Small intestine (tissue), 7 donors: ENCODE measurements at regions not wholly inside any gene's neighbourhood (a gene's known extent, or its start where the extent isn't known, plus 50 kb on each side); places are given as distances from the start of the nearest gene placed in this dataset.
A peak's percentile ranks its signal among the peaks of the same experiment; 100 is the strongest.

Experiments
- DNase-seq, 2 donors: peaks; one replicate each; pipeline versions ENCODE4 v3.0.0 to v3.0.0-alpha.2; 2013
- FAIRE-seq: peaks from 2 replicates; lab custom pipeline; 2012; peaks lifted over from hg19 to GRCh38; lab: Jason Lieb, UNC
- H3K27ac ChIP-seq, 3 donors: one replicate each; pipeline ENCODE4 v1.5.1; 2013; ENCODE audit warnings: low read length in 2 of 3, mild to moderate bottlenecking in 2 of 3, control low read depth in 1 of 3, inconsistent platforms in 1 of 3, low read depth in 1 of 3, moderate library complexity in 1 of 3
- H3K27me3 ChIP-seq, 3 donors: one replicate each; pipeline ENCODE4 v1.6.1; 2013; ENCODE audit warnings: low read length in 3 of 3, inconsistent platforms in 1 of 3; ENCODE audit not compliant: control insufficient read depth in 3 of 3, insufficient read depth in 3 of 3
- H3K36me3 ChIP-seq, 3 donors: one replicate each; pipeline ENCODE4 v1.6.1; 2013; ENCODE audit warnings: low read length in 3 of 3, inconsistent platforms in 1 of 3, low read depth in 1 of 3, mild to moderate bottlenecking in 1 of 3, moderate library complexity in 1 of 3; ENCODE audit not compliant: control insufficient read depth in 3 of 3, insufficient read depth in 2 of 3
- H3K4me1 ChIP-seq, 3 donors: one replicate each; pipeline ENCODE4 v1.6.1; 2013; ENCODE audit warnings: low read length in 2 of 3, inconsistent platforms in 1 of 3, low read depth in 1 of 3, mild to moderate bottlenecking in 1 of 3, moderate library complexity in 1 of 3; ENCODE audit not compliant: control insufficient read depth in 3 of 3, insufficient read depth in 2 of 3
- H3K4me3 ChIP-seq, 3 donors: one replicate each; pipeline ENCODE4 v1.5.1; 2013; ENCODE audit warnings: low read length in 3 of 3, control low read depth in 1 of 3, inconsistent platforms in 1 of 3, low read depth in 1 of 3, mild to moderate bottlenecking in 1 of 3, moderate library complexity in 1 of 3
- H3K9me3 ChIP-seq, 2 donors: one replicate each; pipeline ENCODE4 v1.6.1; 2013; ENCODE audit warnings: low read depth in 1 of 2, low read length in 1 of 2; ENCODE audit not compliant: control insufficient read depth in 2 of 2, insufficient read depth in 1 of 2
- WGBS, 3 donors: extraction: QIAGEN DNeasy Blood & Tissue Kit; methylation state at CpG; one replicate each; pipeline ENCODE4 v1.1.7; 2013; 5-methylcytosine and 5-hydroxymethylcytosine counted together
- donor health status: healthy with polysubstance abuse.
- donor health status: control.
- donor health status: control.
- donor health status: Bipolar disorder and iron deficiency.
- donor health status: healthy.

- Histone ChIP-seq H3K4me3 (no peak overlapping the region), H3K36me3 (no peaks in the 10 kb centered on the region), H3K9me3 (peaks cover 0 to 3% of the 10 kb centered on the region in 2 donors), H3K27me3 (no peaks in the 10 kb centered on the region), H3K4me1 (peaks cover 0 to 23% (median 0%) of the 10 kb centered on the region in 3 donors), H3K27ac (peak overlapping the region in 1 of 3 donors; percentile 93)
- DNase-seq (peak in 1 of 2 donors; percentile 40), FAIRE-seq (peak; percentile 51)
- 26 to 63% (median 31%) methylated on average over 1 of the region's 1 CpG for WGBS, 3 donors
These were observed 249.9 kb downstream of the ALX1 start for GRCh38 chr12:85529896-85530295.

- Histone ChIP-seq H3K4me3 (no peak overlapping the region), H3K4me1 (peaks cover 0 to 23% (median 0%) of the 10 kb centered on the region in 3 donors), H3K27ac (peak overlapping the region in 2 of 3 donors; percentile 55 to 93), H3K36me3 (no peaks in the 10 kb centered on the region), H3K9me3 (peaks cover 0 to 3% of the 10 kb centered on the region in 2 donors), H3K27me3 (no peaks in the 10 kb centered on the region)
- FAIRE-seq: no peak
- 18 to 65% (median 39%) methylated on average over 4 of the region's 4 CpGs for WGBS, 3 donors
- peak; percentile 51 to 78 for DNase-seq
These were observed 250.4 kb downstream of the ALX1 start for GRCh38 chr12:85530456-85530855.

- WGBS, 3 donors: 9 to 28% (median 21%) methylated on average over 1 of the region's 1 CpG
These were observed 251.3 kb downstream of the ALX1 start for GRCh38 chr12:85531341-85531740.

GRCh38 chr12:85549640-85550039 lies 269.6 kb downstream of the ALX1 start:
- no peaks in the 10 kb centered on the region for H3K9me3 ChIP-seq
- WGBS, 3 donors: 19 to 64% (median 30%) methylated on average over 2 of the region's 2 CpGs
- no peaks in the 10 kb centered on the region for H3K27me3 ChIP-seq
- FAIRE-seq (no peak), DNase-seq (peak; percentile 60 to 81)
- no peak overlapping the region for H3K4me3 ChIP-seq
- peaks cover 0 to 29% (median 0%) of the 10 kb centered on the region in 3 donors for H3K4me1 ChIP-seq
- no peaks in the 10 kb centered on the region for H3K36me3 ChIP-seq
- peak overlapping the region in 1 of 3 donors; percentile 66 for H3K27ac ChIP-seq

More at GRCh38 chr12:85531341-85531740, 251.3 kb downstream of the ALX1 start:
- DNase-seq: peak; percentile 68 to 71
- no peaks in the 10 kb centered on the region for H3K27me3 ChIP-seq
- peaks cover 0 to 3% of the 10 kb centered on the region in 2 donors for H3K9me3 ChIP-seq
- no peak for FAIRE-seq
- peaks cover 0 to 23% (median 0%) of the 10 kb centered on the region in 3 donors for H3K4me1 ChIP-seq
- H3K4me3 ChIP-seq: no peak overlapping the region
- peak overlapping the region in 1 of 3 donors; percentile 93 for H3K27ac ChIP-seq
- no peaks in the 10 kb centered on the region for H3K36me3 ChIP-seq

- peak overlapping the region in 1 of 3 donors; percentile 61 for H3K27ac ChIP-seq
- no peaks in the 10 kb centered on the region for H3K27me3 ChIP-seq
- peak; percentile 58 to 75 for DNase-seq
- no peaks in the 10 kb centered on the region for H3K36me3 ChIP-seq
- WGBS, 3 donors: 34 to 52% (median 35%) methylated on average over 2 of the region's 2 CpGs
- no peak overlapping the region for H3K4me3 ChIP-seq
- peaks cover 0 to 22% (median 0%) of the 10 kb centered on the region in 3 donors for H3K4me1 ChIP-seq
- H3K9me3 ChIP-seq: no peaks in the 10 kb centered on the region
- FAIRE-seq: no peak
These were observed 270.9 kb downstream of the ALX1 start for GRCh38 chr12:85550924-85551323.

- no peaks in the 10 kb centered on the region for H3K36me3 ChIP-seq
- no peaks in the 10 kb centered on the region for H3K27me3 ChIP-seq
- H3K4me1 ChIP-seq: peaks cover 0 to 22% (median 0%) of the 10 kb centered on the region in 3 donors
- H3K4me3 ChIP-seq: no peak overlapping the region
- DNase-seq (no peak), FAIRE-seq (no peak)
- H3K27ac ChIP-seq: no peak overlapping the region
- 91 to 93% (median 93%) methylated on average over 3 of the region's 3 CpGs for WGBS, 3 donors
- H3K9me3 ChIP-seq: no peaks in the 10 kb centered on the region
These were observed 272.4 kb downstream of the ALX1 start for GRCh38 chr12:85552461-85552860.

DNA sequence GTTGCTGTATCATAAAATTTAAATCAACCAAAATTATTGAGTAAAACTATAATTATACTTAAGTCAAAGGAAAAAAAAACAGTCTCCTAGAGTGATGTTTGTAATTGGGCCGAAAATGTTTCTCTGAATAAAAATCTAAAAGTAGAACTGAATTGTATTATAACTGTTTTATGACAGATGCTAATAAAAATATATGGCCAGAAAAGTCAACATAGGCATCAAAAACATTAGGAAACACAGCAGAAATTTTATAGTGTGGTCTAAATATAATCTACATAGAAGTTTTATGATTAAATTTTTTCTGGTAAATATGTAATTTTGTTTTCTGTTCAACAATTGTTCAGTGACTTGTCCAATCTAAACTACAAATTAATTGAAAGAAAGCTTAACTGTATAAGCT lies 277.8 kb downstream of the ALX1 start:
- no peaks in the 10 kb centered on the region for H3K9me3 ChIP-seq
- no peak overlapping the region for H3K27ac ChIP-seq
- H3K36me3 ChIP-seq: no peaks in the 10 kb centered on the region
- H3K4me3 ChIP-seq: no peak overlapping the region
- DNase-seq (peak in 1 of 2 donors; percentile 6), FAIRE-seq (peak; percentile 88)
- no peaks in the 10 kb centered on the region for H3K27me3 ChIP-seq
- 2 to 47% (median 44%) methylated on average over 1 of the region's 1 CpG for WGBS, 3 donors
- H3K4me1 ChIP-seq: no peaks in the 10 kb centered on the region

GRCh38 chr12:85558684-85559083 lies 277.5 kb downstream of the RASSF9 start:
- Histone ChIP-seq H3K4me3 (no peak overlapping the region), H3K36me3 (no peaks in the 10 kb centered on the region), H3K4me1 (no peaks in the 10 kb centered on the region), H3K27ac (no peak overlapping the region), H3K9me3 (no peaks in the 10 kb centered on the region), H3K27me3 (no peaks in the 10 kb centered on the region)
- DNase-seq: no peak
- FAIRE-seq: no peak

- H3K27me3 ChIP-seq: no peaks in the 10 kb centered on the region
- no peaks in the 10 kb centered on the region for H3K4me1 ChIP-seq
- H3K36me3 ChIP-seq: no peaks in the 10 kb centered on the region
- FAIRE-seq (no peak), DNase-seq (no peak)
- no peaks in the 10 kb centered on the region for H3K9me3 ChIP-seq
- H3K27ac ChIP-seq: no peak overlapping the region
- no peak overlapping the region for H3K4me3 ChIP-seq
- WGBS, 3 donors: 28 to 56% (median 34%) methylated on average over 2 of the region's 2 CpGs
These were observed 277.1 kb downstream of the RASSF9 start for GRCh38 chr12:85559127-85559526.
